PC-9 (cell line): ENCODE measurements at regions not wholly inside any gene's neighbourhood (a gene's known extent, or its start where the extent isn't known, plus 50 kb on each side); places are given as distances from the start of the nearest gene placed in this dataset.

ENCODE experiments used
- EZH2 ChIP-seq: fragments of 200-600 bp; sonication (generic); IDR thresholded peaks from 2 replicates; pipeline ENCODE4 v1.8.0; 2017; ENCODE audit warnings: antibody characterized with exemption, low read depth
- TF ChIP-seq, protein P1 (sequence below): fragments of 200-600 bp; sonication (generic); conservative IDR thresholded peaks from 2 replicates; pipeline ENCODE4 v1.6.1; 2017; ENCODE audit warnings: mixed run types, antibody characterized with exemption, mild to moderate bottlenecking, moderate library complexity

DNA sequence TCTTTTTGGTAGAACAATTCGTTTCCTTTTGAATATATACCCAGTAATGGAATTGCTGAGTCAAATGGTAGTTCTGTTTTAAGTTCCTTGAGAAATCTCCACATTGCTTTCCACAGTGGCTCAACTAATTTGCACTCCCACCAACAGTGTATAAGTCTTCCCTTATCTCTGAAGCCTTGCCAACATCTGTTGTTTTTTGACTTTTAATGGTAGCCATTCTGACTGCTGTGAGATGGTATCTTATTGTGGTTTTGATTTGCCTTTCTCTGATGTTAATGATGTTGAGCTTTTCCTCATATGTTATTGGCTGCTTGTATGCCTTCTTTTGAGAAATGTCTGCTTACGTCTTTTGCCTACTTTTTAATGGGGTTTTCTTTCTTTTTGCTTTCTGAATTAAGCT is 270.6 kb upstream of the MEIS2 start:
- TF ChIP-seq EZH2 = no peak
- TF ChIP-seq, protein P1, sequence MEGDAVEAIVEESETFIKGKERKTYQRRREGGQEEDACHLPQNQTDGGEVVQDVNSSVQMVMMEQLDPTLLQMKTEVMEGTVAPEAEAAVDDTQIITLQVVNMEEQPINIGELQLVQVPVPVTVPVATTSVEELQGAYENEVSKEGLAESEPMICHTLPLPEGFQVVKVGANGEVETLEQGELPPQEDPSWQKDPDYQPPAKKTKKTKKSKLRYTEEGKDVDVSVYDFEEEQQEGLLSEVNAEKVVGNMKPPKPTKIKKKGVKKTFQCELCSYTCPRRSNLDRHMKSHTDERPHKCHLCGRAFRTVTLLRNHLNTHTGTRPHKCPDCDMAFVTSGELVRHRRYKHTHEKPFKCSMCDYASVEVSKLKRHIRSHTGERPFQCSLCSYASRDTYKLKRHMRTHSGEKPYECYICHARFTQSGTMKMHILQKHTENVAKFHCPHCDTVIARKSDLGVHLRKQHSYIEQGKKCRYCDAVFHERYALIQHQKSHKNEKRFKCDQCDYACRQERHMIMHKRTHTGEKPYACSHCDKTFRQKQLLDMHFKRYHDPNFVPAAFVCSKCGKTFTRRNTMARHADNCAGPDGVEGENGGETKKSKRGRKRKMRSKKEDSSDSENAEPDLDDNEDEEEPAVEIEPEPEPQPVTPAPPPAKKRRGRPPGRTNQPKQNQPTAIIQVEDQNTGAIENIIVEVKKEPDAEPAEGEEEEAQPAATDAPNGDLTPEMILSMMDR = no peak
